ENCODE measurements at regions not wholly inside any gene's neighbourhood (a gene's known extent, or its start where the extent isn't known, plus 50 kb on each side); places are given as distances from the start of the nearest gene placed in this dataset.

GRCh38 chr7:25666671-25667060 lies 438.4 kb upstream of the NPVF start:
- DNase-seq (ENCODE audit: low spot score), result no peak
- TF ChIP-seq, protein P1, sequence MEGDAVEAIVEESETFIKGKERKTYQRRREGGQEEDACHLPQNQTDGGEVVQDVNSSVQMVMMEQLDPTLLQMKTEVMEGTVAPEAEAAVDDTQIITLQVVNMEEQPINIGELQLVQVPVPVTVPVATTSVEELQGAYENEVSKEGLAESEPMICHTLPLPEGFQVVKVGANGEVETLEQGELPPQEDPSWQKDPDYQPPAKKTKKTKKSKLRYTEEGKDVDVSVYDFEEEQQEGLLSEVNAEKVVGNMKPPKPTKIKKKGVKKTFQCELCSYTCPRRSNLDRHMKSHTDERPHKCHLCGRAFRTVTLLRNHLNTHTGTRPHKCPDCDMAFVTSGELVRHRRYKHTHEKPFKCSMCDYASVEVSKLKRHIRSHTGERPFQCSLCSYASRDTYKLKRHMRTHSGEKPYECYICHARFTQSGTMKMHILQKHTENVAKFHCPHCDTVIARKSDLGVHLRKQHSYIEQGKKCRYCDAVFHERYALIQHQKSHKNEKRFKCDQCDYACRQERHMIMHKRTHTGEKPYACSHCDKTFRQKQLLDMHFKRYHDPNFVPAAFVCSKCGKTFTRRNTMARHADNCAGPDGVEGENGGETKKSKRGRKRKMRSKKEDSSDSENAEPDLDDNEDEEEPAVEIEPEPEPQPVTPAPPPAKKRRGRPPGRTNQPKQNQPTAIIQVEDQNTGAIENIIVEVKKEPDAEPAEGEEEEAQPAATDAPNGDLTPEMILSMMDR (IDR thresholded peaks at IDR 0.05), result no peak
- Histone ChIP-seq H3K27ac (no peak overlapping the region), H3K4me3 (no peak overlapping the region)

DNA sequence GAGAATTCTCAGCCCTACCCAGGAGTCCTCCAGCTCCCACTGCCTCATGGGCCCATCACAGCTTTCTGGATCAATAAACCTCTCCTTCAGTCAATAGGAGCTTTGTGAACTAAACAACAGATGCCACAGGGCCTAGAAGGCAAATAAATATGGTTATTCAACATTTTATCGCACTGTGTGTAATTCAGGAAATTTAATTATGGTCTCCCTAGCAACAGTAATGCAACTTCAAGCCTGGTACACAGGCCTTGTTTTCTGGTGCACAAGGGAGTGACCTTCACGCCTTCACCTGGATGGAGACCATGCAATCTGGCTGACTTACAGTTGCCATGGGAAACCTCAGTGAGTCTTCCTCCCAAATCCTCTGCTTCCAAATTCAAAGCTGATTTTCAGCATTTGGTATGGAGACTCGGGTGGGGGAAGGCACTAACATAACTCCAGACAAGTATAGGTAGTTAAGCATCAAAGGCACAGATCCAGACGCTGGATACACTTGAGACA lies 441.0 kb upstream of the NPVF start:
- TF ChIP-seq, protein P1 (IDR thresholded peaks at IDR 0.05), result no peak
- Histone ChIP-seq H3K27ac (peak overlapping the region in 1 of 2 donors; percentile 74), H3K4me3 (no peak overlapping the region)
- no peak for DNase-seq (ENCODE audit: low spot score)

GRCh38 chr7:25669961-25670841 lies 441.9 kb upstream of the NPVF start:
- DNase-seq (ENCODE audit: low spot score), result no peak
- Histone ChIP-seq H3K27ac (peak overlapping the region in 1 of 2 donors; percentile 74), H3K4me3 (peak overlapping the region; percentile 5)
- TF ChIP-seq, protein P1 (IDR thresholded peaks at IDR 0.05), result no peak

- H3K4me3 ChIP-seq, result peak overlapping the region; percentile 44
- no peak for DNase-seq (ENCODE audit: low spot score)
- TF ChIP-seq, protein P1 (IDR thresholded peaks at IDR 0.05), result no peak
- peak overlapping the region in 1 of 2 donors; percentile 74 for H3K27ac ChIP-seq
Observed at GRCh38 chr7:25671111-25671510, 442.8 kb upstream of the NPVF start.

DNA sequence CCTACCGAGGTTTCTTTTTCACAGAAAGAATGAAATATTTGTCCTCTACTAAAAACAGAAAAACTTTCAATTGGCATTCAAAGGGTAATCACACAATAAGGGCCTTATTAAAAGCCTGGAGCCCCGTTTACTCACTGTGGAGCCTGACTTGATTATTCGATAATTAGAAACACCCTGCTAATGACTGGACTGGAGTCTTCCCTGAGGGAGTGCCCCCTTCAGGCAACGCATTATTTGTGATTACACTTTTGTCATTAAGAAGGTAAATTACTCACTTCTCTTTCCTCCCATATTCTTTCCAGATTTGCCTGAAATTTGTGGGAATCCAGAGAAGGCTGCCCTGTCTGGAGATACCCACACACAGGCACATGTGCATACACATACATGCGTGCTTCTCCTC lies 444.2 kb upstream of the NPVF start:
- Histone ChIP-seq H3K4me3 (no peak overlapping the region), H3K27ac (peak overlapping the region in 1 of 2 donors; percentile 5)
- DNase-seq (ENCODE audit: low spot score), result no peak
- TF ChIP-seq, protein P1 (IDR thresholded peaks at IDR 0.05), result no peak

GRCh38 chr7:25675789-25676474 lies 447.6 kb upstream of the NPVF start:
- TF ChIP-seq, protein P1 (IDR thresholded peaks at IDR 0.05), result no peak
- Histone ChIP-seq H3K4me3 (no peak overlapping the region), H3K27ac (no peak overlapping the region)
- DNase-seq (ENCODE audit: low spot score), result no peak
